ENCODE measurements at regions not wholly inside any gene's neighbourhood (a gene's known extent, or its start where the extent isn't known, plus 50 kb on each side); places are given as distances from the start of the nearest gene placed in this dataset.

- TF ChIP-seq RFX5 (IDR thresholded peaks at IDR 0.05) (no peak), CTCF (IDR thresholded peaks at IDR 0.05) (no peak), POLR2A (IDR thresholded peaks at IDR 0.05; ENCODE audit: low read length) (no peak), PBX3 (IDR thresholded peaks at IDR 0.05) (no peak)
These were observed 2150.2 kb downstream of the ARAP2 start for GRCh38 chr4:34094114-34094513.
